A549 (cell line): ENCODE measurements at regions not wholly inside any gene's neighbourhood (a gene's known extent, or its start where the extent isn't known, plus 50 kb on each side); places are given as distances from the start of the nearest gene placed in this dataset.

Experiments used
- BHLHE40 ChIP-seq: IDR thresholded peaks from 2 replicates; pipeline ENCODE4 v1.6.1; 2012; ENCODE audit warnings: low read depth, low read length, inconsistent platforms
- CTCF ChIP-seq: fragments of >200 bp; sonication (Bioruptor Twin); formaldehyde crosslinking; IDR thresholded peaks from 3 replicates; pipeline ENCODE4 v1.5.1; 2016
- ESRRA ChIP-seq: fragments of 150-350 bp; IDR thresholded peaks from 2 replicates; pipeline ENCODE4 v1.6.1; 2014; ENCODE audit warnings: mild to moderate bottlenecking, low read length, borderline replicate concordance
- HMGXB4 ChIP-seq: fragments of 250-450 bp; sonication (Bioruptor Pico); IDR thresholded peaks from 2 replicates; pipeline ENCODE4 v1.5.0; 2021; ENCODE audit warnings: mild to moderate bottlenecking, moderate library complexity, borderline replicate concordance
- MAFK ChIP-seq: fragments of 450-650 bp; IDR thresholded peaks from 2 replicates; pipeline ENCODE4 v1.6.1; 2014; ENCODE audit not compliant: partially characterized antibody
- MYC ChIP-seq: IDR thresholded peaks from 2 replicates; pipeline ENCODE4 v1.6.1; 2012; ENCODE audit warnings: mild to moderate bottlenecking, inconsistent platforms, low read length, improper control_type of control experiment, borderline replicate concordance
- POLR2A ChIP-seq: IDR thresholded peaks from 2 replicates; pipeline ENCODE4 v1.6.1; 2012; ENCODE audit warnings: mild to moderate bottlenecking, low read length
- REST ChIP-seq: fragments of 200-600 bp; sonication (generic); IDR thresholded peaks from 2 replicates; pipeline ENCODE4 v1.6.1; 2016; ENCODE audit warnings: antibody characterized with exemption, mild to moderate bottlenecking, moderate library complexity
- RNF2 ChIP-seq: fragments of 200-600 bp; sonication (generic); IDR thresholded peaks from 2 replicates; pipeline ENCODE4 v1.6.1; 2016; ENCODE audit warnings: low read depth, mild to moderate bottlenecking, antibody characterized with exemption, moderate library complexity, borderline replicate concordance
- SMC3 ChIP-seq: fragments of >200 bp; sonication (Bioruptor Twin); formaldehyde crosslinking; IDR thresholded peaks from 3 replicates; pipeline ENCODE4 v1.6.1; 2018; ENCODE audit warnings: inconsistent platforms

GRCh38 chr14:87257421-87257820 lies 735.6 kb downstream of the GALC start:
- TF ChIP-seq RNF2 (no peak), CTCF (no peak), SMC3 (no peak), POLR2A (no peak), MAFK (no peak), REST (no peak), ESRRA (no peak), BHLHE40 (no peak), MYC (no peak), HMGXB4 (no peak)
